HEK293T (cell line): ENCODE measurements at regions not wholly inside any gene's neighbourhood (a gene's known extent, or its start where the extent isn't known, plus 50 kb on each side); places are given as distances from the start of the nearest gene placed in this dataset.

ENCODE experiments used
- ARNT ChIP-seq: fragments of 450-650 bp; IDR thresholded peaks from 2 replicates; pipeline ENCODE4 v1.6.1; 2017; ENCODE audit warnings: mild to moderate bottlenecking
- BHLHE40 ChIP-seq: fragments of 450-650 bp; IDR thresholded peaks from 2 replicates; pipeline ENCODE4 v1.6.1; 2016; ENCODE audit warnings: mild to moderate bottlenecking, moderate library complexity, borderline replicate concordance
- PKNOX1 ChIP-seq: fragments of 450-650 bp; IDR thresholded peaks from 2 replicates; pipeline ENCODE4 v1.6.1; 2016

GRCh38 chr21:38747810-38748209, 57.9 kb upstream of the ETS2 start:
- TF ChIP-seq BHLHE40 (no peak), ARNT (no peak), PKNOX1 (no peak)
